ENCODE measurements at regions not wholly inside any gene's neighbourhood (a gene's known extent, or its start where the extent isn't known, plus 50 kb on each side); places are given as distances from the start of the nearest gene placed in this dataset.

- Histone ChIP-seq H3K4me3 (ENCODE audit: insufficient read length, low read depth) (no peak overlapping the region), H3K36me3 (ENCODE audit: insufficient read depth, insufficient read length, low read length) (no peaks in the 10 kb centered on the region), H3K27me3 (ENCODE audit: insufficient read depth, insufficient read length) (peaks cover 9% of the 10 kb centered on the region), H3K9me3 (ENCODE audit: insufficient read depth, low read length) (no peaks in the 10 kb centered on the region), H3K9ac (ENCODE audit: insufficient read length, low read depth) (no peak overlapping the region), H3K4me1 (ENCODE audit: insufficient read depth, insufficient read length) (peaks cover 29% of the 10 kb centered on the region)
- DNase-seq (ENCODE audit: low read depth, low spot score), result no peak
- no peak for TF ChIP-seq ZNF274 (IDR thresholded peaks at IDR 0.05; ENCODE audit: low read depth, low read length)
- TF ChIP-seq YY1 (IDR thresholded peaks at IDR 0.05; ENCODE audit: insufficient read depth, insufficient read length), result no peak
- no peak for TF ChIP-seq SUZ12 (IDR thresholded peaks at IDR 0.05; ENCODE audit: extremely low read depth, insufficient read depth, insufficient read length)
Measured at GRCh38 chr4:1542516-1543320, 136.5 kb upstream of the NKX1-1 start.

GRCh38 chr4:1542226-1542490 is 135.9 kb upstream of the NKX1-1 start:
- no peak overlapping the region for H3K4me3 ChIP-seq (ENCODE audit: insufficient read length, low read depth)
- DNase-seq (ENCODE audit: low read depth, low spot score), result no peak
- no peaks in the 10 kb centered on the region for H3K9me3 ChIP-seq (ENCODE audit: insufficient read depth, low read length)
- TF ChIP-seq SUZ12 (IDR thresholded peaks at IDR 0.05; ENCODE audit: extremely low read depth, insufficient read depth, insufficient read length) (no peak), YY1 (IDR thresholded peaks at IDR 0.05; ENCODE audit: insufficient read depth, insufficient read length) (no peak), ZNF274 (IDR thresholded peaks at IDR 0.05; ENCODE audit: low read depth, low read length) (no peak)
- H3K4me1 ChIP-seq (ENCODE audit: insufficient read depth, insufficient read length), result peaks cover 31% of the 10 kb centered on the region
- H3K36me3 ChIP-seq (ENCODE audit: insufficient read depth, insufficient read length, low read length), result no peaks in the 10 kb centered on the region
- no peak overlapping the region for H3K9ac ChIP-seq (ENCODE audit: insufficient read length, low read depth)
- peaks cover 3% of the 10 kb centered on the region for H3K27me3 ChIP-seq (ENCODE audit: insufficient read depth, insufficient read length)

GRCh38 chr4:1541449-1542225 is 135.4 kb upstream of the NKX1-1 start:
- DNase-seq (ENCODE audit: low read depth, low spot score), result no peak
- peaks cover 34% of the 10 kb centered on the region for H3K4me1 ChIP-seq (ENCODE audit: insufficient read depth, insufficient read length)
- H3K9ac ChIP-seq (ENCODE audit: insufficient read length, low read depth), result no peak overlapping the region
- H3K36me3 ChIP-seq (ENCODE audit: insufficient read depth, insufficient read length, low read length), result no peaks in the 10 kb centered on the region
- TF ChIP-seq ZNF274 (IDR thresholded peaks at IDR 0.05; ENCODE audit: low read depth, low read length) (no peak), YY1 (IDR thresholded peaks at IDR 0.05; ENCODE audit: insufficient read depth, insufficient read length) (no peak), SUZ12 (IDR thresholded peaks at IDR 0.05; ENCODE audit: extremely low read depth, insufficient read depth, insufficient read length) (no peak)
- no peaks in the 10 kb centered on the region for H3K9me3 ChIP-seq (ENCODE audit: insufficient read depth, low read length)
- H3K4me3 ChIP-seq (ENCODE audit: insufficient read length, low read depth), result no peak overlapping the region
- no peaks in the 10 kb centered on the region for H3K27me3 ChIP-seq (ENCODE audit: insufficient read depth, insufficient read length)

- Histone ChIP-seq H3K9ac (ENCODE audit: insufficient read length, low read depth) (no peak overlapping the region), H3K9me3 (ENCODE audit: insufficient read depth, low read length) (no peaks in the 10 kb centered on the region), H3K36me3 (ENCODE audit: insufficient read depth, insufficient read length, low read length) (no peaks in the 10 kb centered on the region), H3K4me1 (ENCODE audit: insufficient read depth, insufficient read length) (peaks cover 34% of the 10 kb centered on the region), H3K27me3 (ENCODE audit: insufficient read depth, insufficient read length) (no peaks in the 10 kb centered on the region), H3K4me3 (ENCODE audit: insufficient read length, low read depth) (no peak overlapping the region)
- DNase-seq (ENCODE audit: low read depth, low spot score), result no peak
- TF ChIP-seq SUZ12 (IDR thresholded peaks at IDR 0.05; ENCODE audit: extremely low read depth, insufficient read depth, insufficient read length), result no peak
- TF ChIP-seq ZNF274 (IDR thresholded peaks at IDR 0.05; ENCODE audit: low read depth, low read length), result no peak
- TF ChIP-seq YY1 (IDR thresholded peaks at IDR 0.05; ENCODE audit: insufficient read depth, insufficient read length), result no peak
Measured at GRCh38 chr4:1540601-1541375, 134.5 kb upstream of the NKX1-1 start.

GRCh38 chr4:1539859-1540600 is 133.8 kb upstream of the NKX1-1 start:
- Histone ChIP-seq H3K9me3 (ENCODE audit: insufficient read depth, low read length) (no peaks in the 10 kb centered on the region), H3K4me3 (ENCODE audit: insufficient read length, low read depth) (no peak overlapping the region), H3K4me1 (ENCODE audit: insufficient read depth, insufficient read length) (peaks cover 37% of the 10 kb centered on the region), H3K27me3 (ENCODE audit: insufficient read depth, insufficient read length) (no peaks in the 10 kb centered on the region), H3K9ac (ENCODE audit: insufficient read length, low read depth) (no peak overlapping the region), H3K36me3 (ENCODE audit: insufficient read depth, insufficient read length, low read length) (no peaks in the 10 kb centered on the region)
- no peak for TF ChIP-seq YY1 (IDR thresholded peaks at IDR 0.05; ENCODE audit: insufficient read depth, insufficient read length)
- DNase-seq (ENCODE audit: low read depth, low spot score), result no peak

- no peak for DNase-seq (ENCODE audit: low read depth, low spot score)
- Histone ChIP-seq H3K9me3 (ENCODE audit: insufficient read depth, low read length) (no peaks in the 10 kb centered on the region), H3K4me3 (ENCODE audit: insufficient read length, low read depth) (no peak overlapping the region), H3K4me1 (ENCODE audit: insufficient read depth, insufficient read length) (peaks cover 42% of the 10 kb centered on the region), H3K36me3 (ENCODE audit: insufficient read depth, insufficient read length, low read length) (no peaks in the 10 kb centered on the region), H3K9ac (ENCODE audit: insufficient read length, low read depth) (no peak overlapping the region), H3K27me3 (ENCODE audit: insufficient read depth, insufficient read length) (peaks cover 2% of the 10 kb centered on the region)
- TF ChIP-seq SUZ12 (IDR thresholded peaks at IDR 0.05; ENCODE audit: extremely low read depth, insufficient read depth, insufficient read length), result no peak
- no peak for TF ChIP-seq YY1 (IDR thresholded peaks at IDR 0.05; ENCODE audit: insufficient read depth, insufficient read length)
- no peak for TF ChIP-seq ZNF274 (IDR thresholded peaks at IDR 0.05; ENCODE audit: low read depth, low read length)
Measured at GRCh38 chr4:1538941-1539772, 132.9 kb upstream of the NKX1-1 start.
